NCI-H187 (cell line): ENCODE measurements at regions not wholly inside any gene's neighbourhood (a gene's known extent, or its start where the extent isn't known, plus 50 kb on each side); places are given as distances from the start of the nearest gene placed in this dataset.
A peak's percentile ranks its signal among the peaks of the same experiment; 100 is the strongest.
"Not testable (repeated sequence)": the region's sequence is repeated elsewhere in the genome, so short reads cannot be mapped to it uniquely, and the experiment has no call there.

Source experiments
- DNase-seq, 2 experiments: peaks; one replicate each; lab custom pipeline; 2025; lab: John Stamatoyannopoulos, UW

- DNase-seq = no peak
Observed at GRCh38 chr6:167230288-167230687, 60.8 kb upstream of the UNC93A start.

- no peak for DNase-seq
Observed at GRCh38 chr6:167232356-167232755, 58.8 kb upstream of the UNC93A start.

DNA sequence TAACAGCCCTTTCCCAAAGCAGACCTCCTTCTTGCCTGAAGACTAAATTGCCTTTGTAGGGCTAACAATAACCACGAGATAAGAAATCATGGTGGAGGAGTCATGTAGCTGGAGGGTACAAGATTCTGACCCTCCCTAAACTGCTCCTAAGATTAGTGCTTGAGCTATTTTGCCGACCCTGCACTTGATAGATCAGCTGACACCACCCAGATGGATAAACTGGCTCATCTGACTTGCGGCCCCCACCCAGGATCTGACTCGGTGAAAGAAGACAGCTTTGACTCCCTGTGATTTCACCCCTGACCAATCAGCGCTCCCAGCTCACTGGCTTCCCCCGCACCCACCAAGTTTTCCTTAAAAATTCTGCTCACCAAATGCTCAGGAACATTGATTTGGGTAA is 57.6 kb upstream of the UNC93A start:
- DNase-seq = no peak

GRCh38 chr6:167234576-167234975 is 56.5 kb upstream of the UNC93A start:
- not testable (repeated sequence) for DNase-seq

DNA sequence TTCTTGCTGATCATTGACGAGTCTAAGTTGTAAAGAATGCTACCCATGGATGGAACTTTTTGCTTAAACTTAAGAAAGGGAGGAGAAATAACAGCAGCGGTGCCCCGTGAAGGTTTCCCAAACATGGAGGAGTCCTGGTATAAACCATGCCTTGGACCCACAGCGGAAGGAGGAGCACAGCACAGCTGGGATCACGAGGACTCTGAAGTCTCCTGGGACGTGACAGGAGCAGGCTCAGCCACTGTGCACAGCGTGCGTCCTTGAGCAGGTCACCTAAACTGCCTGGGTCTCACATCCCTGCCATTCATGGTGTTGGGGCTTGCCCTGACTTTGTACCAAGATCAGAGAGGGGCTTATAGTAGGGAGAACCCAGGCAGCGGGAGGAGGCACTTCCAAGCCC is 56.1 kb upstream of the UNC93A start:
- no peak for DNase-seq

GRCh38 chr6:167235421-167236238 is 55.5 kb upstream of the UNC93A start:
- no peak for DNase-seq

DNA sequence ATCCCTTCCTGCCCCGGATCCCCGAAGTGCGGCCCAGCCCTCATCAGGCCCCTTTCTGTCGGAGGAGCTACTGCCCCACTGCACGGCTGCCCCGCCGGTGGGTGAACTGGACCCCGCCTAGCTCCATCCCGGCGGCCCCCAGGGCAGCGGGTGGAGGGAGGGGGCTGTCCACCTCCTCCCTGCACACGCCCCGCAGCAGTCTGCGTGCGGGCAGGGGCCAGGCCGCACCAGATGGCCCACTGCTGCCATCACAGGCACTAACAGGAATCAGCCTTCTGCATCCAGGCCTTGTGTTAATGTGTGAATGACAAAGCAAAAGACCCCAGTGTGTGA is 54.9 kb upstream of the UNC93A start:
- DNase-seq = no peak

- DNase-seq = no peak
Observed at GRCh38 chr6:167237438-167238145, 53.5 kb upstream of the UNC93A start.

DNA sequence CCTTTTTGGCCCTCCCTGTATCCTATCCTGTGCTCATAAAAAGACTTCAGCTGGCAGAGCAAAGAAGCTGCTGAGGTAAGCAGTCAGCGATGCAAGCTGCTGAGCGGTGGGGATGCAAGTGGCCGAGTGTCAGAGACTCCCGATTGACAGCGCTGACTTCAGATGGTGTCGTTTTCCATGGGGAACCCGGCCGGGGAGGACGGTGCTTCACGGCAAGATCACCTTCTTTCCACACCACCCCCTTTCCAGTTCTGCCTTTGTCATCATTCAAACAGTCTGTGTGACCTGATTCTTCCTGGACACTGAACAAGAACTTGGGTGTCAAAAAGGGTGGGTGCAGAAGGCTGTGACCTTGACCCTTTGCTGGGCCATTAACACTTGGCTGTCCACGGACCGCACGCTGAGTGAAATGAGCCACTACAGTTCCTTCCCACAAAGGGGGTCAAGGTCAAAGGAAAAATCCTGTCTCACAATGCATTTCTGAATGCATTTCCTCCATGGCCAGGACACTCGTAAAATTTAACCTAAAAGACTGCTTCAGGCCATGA is 52.9 kb upstream of the UNC93A start:
- no peak for DNase-seq

DNA sequence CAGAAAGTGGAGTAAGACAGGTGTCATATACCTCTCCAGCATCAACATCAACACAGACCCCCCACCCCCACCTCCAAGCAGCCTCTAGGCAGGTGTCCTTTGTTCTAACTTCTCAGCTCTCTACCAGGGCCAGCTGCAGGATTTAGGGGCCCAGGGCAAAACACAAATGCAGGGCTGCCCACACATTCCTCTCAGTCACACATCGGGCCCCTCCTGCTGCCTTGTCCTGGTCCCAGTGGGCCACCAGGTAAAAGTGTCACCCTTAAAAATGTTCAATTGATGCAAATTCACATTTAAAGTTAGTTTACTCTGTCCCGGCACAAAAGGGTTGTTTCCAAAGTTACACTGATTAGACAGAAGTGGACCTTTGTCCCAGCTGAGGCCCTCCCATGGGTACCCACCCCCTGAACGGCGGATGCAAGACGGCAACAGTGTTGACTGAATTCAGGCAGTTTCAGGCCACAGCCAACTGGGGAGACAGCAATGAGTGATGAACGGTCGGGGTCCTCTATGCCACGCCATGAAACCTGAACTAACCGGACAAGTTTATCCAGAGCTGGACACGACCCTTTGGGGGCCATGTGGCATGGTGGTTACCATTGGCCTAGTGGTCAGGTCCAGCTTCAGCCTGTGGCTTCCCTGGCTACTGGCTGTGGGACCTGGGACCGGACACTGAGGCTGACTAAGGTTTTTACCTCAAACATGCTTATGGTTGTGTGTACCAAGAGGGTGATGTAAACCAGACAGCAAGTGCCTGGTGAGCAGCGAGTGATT is 52.2 kb upstream of the UNC93A start:
- peak in 1 of 2 experiments; percentile 25 for DNase-seq

GRCh38 chr6:167239470-167239869 is 51.6 kb upstream of the UNC93A start:
- DNase-seq = not testable (repeated sequence)

DNA sequence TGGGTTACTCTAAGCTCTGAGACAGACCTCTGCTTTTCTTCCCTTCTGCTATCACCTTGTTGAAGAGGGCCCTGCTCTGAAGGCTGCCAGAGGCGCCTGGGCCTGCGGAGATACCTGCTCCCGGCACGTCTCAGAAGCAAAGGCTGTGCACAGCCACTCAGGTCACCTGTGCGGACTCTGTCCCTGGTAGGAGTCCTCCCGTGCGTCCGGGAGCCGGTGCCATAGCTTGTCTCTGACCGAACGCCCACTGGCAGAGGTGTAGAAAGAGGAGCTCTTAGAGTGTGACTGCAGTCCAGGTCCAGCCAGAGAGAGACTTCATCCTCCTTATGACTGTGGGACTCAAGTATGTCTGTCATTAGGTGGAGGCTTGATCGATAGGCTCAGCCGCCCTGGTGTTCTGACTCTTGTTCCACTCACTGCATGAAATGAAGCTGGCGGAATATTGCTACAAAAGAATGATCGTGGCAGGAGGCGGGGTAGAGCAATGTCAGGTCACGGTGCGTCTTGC is 51.0 kb upstream of the UNC93A start:
- DNase-seq = no peak
